HepG2 (cell line): ENCODE measurements at regions not wholly inside any gene's neighbourhood (a gene's known extent, or its start where the extent isn't known, plus 50 kb on each side); places are given as distances from the start of the nearest gene placed in this dataset.

Source experiments
- ATAC-seq: fragments of 200-7000 bp; cut with Tn5 transposase; 3 replicates; pipeline ENCODE4 v1.9.1; 2020; ENCODE audit warnings: mild to moderate bottlenecking, moderate library complexity
- BruUV-seq: library from RNA; stranded (reverse); fragments of 400-500 nt; replicated peaks from 2 replicates; lab custom pipeline; 2021; lab: Mats Ljungman, UMichigan
- CTCF ChIA-PET: fragments of 300-600 bp; formaldehyde crosslinking; extraction: SDS; loops from one replicate; lab custom pipeline; 2021; ENCODE audit warnings: low total read pairs, inconsistent platforms, low intra/inter-chr PET ratio; lab: Yijun Ruan, JAX
- POLR2A ChIA-PET: fragments of 350-600 bp; sonication (Branson Sonifier 250); formaldehyde crosslinking; loops from one replicate; lab custom pipeline; 2020; ENCODE audit warnings: antibody characterized with exemption, inconsistent platforms; lab: Yijun Ruan, JAX
- DNase-seq: peaks from one replicate; pipeline ENCODE4 v3.0.0-alpha.2; 2015; ENCODE audit warnings: low spot score
- FAIRE-seq: peaks from 3 replicates; lab custom pipeline; 2011; peaks lifted over from hg19 to GRCh38; lab: Jason Lieb, UNC
- H2AFZ ChIP-seq: one replicate; pipeline ENCODE4 v1.6.1; 2011; ENCODE audit warnings: low read length, inconsistent platforms
- H3K27ac ChIP-seq: fragments of 300-600 bp; 3 replicates; pipeline ENCODE4 v1.8.0; 2011; ENCODE audit warnings: mixed run types, mild to moderate bottlenecking, mixed read lengths, low read length, inconsistent platforms; ENCODE audit not compliant: insufficient read depth; ENCODE audit errors: extremely low read length
- H3K27me3 ChIP-seq, 2 experiments: fragments of 200-600 bp in 1 of 2; 2 replicates in 1 of 2; 3 replicates in 1 of 2; pipeline versions ENCODE4 v1.6.0 to v1.8.0; 2011; ENCODE audit warnings: low read length in 2 of 2, mild to moderate bottlenecking in 2 of 2, moderate library complexity in 2 of 2, inconsistent platforms in 1 of 2; ENCODE audit not compliant: insufficient read depth in 2 of 2, control insufficient read depth in 1 of 2
- H3K36me3 ChIP-seq, 2 experiments: fragments of 200-600 bp in 1 of 2; replicated peaks in 1 of 2; 2 replicates in 1 of 2; 3 replicates in 1 of 2; pipeline versions ENCODE4 v1.5.1 to v1.8.0; 2011; ENCODE audit warnings: low read length in 2 of 2, inconsistent platforms in 1 of 2; ENCODE audit not compliant: insufficient read depth in 2 of 2, control insufficient read depth in 1 of 2
- H3K4me1 ChIP-seq: 2 replicates; pipeline ENCODE4 v1.5.1; 2012; ENCODE audit warnings: low read length, inconsistent platforms; ENCODE audit not compliant: insufficient read depth
- H3K4me2 ChIP-seq: 2 replicates; pipeline ENCODE4 v1.6.0; 2011; ENCODE audit warnings: low read depth, low read length, inconsistent platforms
- H3K4me3 ChIP-seq, 3 experiments: fragments of 200-600 bp in 1 of 3; sonication (generic), shearing (Covaris generic) in 1 of 3; replicated peaks in 1 of 3; 2 replicates each; pipeline ENCODE4 v1.5.1; 2011 to 2016; ENCODE audit warnings: low read length in 3 of 3, inconsistent platforms in 2 of 3, low read depth in 2 of 3, mild to moderate bottlenecking in 2 of 3, control low read depth in 1 of 3, mixed read lengths in 1 of 3; ENCODE audit not compliant: insufficient read depth in 1 of 3
- H3K79me2 ChIP-seq: one replicate; pipeline ENCODE4 v1.6.1; 2011; ENCODE audit warnings: low read length, inconsistent platforms; ENCODE audit not compliant: insufficient read depth
- H3K9ac ChIP-seq: 2 replicates; pipeline ENCODE4 v1.6.0; 2011; ENCODE audit warnings: mild to moderate bottlenecking, low read depth, low read length, inconsistent platforms; ENCODE audit not compliant: insufficient read depth
- H3K9me3 ChIP-seq: 2 replicates; pipeline ENCODE4 v1.5.1; 2012; ENCODE audit warnings: mild to moderate bottlenecking, low read length
- H4K20me1 ChIP-seq: 2 replicates; pipeline ENCODE4 v1.6.0; 2011; ENCODE audit warnings: inconsistent platforms, mild to moderate bottlenecking, low read length, moderate library complexity; ENCODE audit not compliant: insufficient read depth
- EP300 ChIP-seq, 3 experiments: sonication (generic) in 1 of 3; formaldehyde crosslinking in 1 of 3; IDR thresholded peaks; 2 replicates each; pipeline versions ENCODE4 v1.5.1 to v1.6.1; 2011 to 2020; ENCODE audit warnings: low read depth in 2 of 3, low read length in 2 of 3, borderline replicate concordance in 1 of 3, improper control_type of control experiment in 1 of 3, mild to moderate bottlenecking in 1 of 3, missing genetic modification reagents in 1 of 3, moderate library complexity in 1 of 3
- GPN1 ChIP-seq: sonication (generic); formaldehyde crosslinking; IDR thresholded peaks from 2 replicates; pipeline ENCODE4 v1.5.1; 2020; ENCODE audit warnings: missing genetic modification reagents, borderline replicate concordance
- JUNB ChIP-seq: sonication (generic); formaldehyde crosslinking; IDR thresholded peaks from 2 replicates; pipeline ENCODE4 v1.8.0; 2022; ENCODE audit warnings: missing genetic modification reagents, mild to moderate bottlenecking, borderline replicate concordance
- KDM3A ChIP-seq: IDR thresholded peaks from 2 replicates; pipeline ENCODE4 v1.6.1; 2018; ENCODE audit warnings: low read depth, missing compliant biosample characterization
- KDM6A ChIP-seq: IDR thresholded peaks from 2 replicates; pipeline ENCODE4 v1.6.1; 2016; ENCODE audit warnings: low read depth
- MAFK ChIP-seq, 2 experiments: IDR thresholded peaks in 1 of 2; conservative IDR thresholded peaks in 1 of 2; 2 replicates each; pipeline ENCODE4 v1.6.1; 2011; ENCODE audit warnings: improper control_type of control experiment in 2 of 2, low read length in 2 of 2
- MEIS1 ChIP-seq: sonication (generic); formaldehyde crosslinking; IDR thresholded peaks from 2 replicates; pipeline ENCODE4 v1.9.0; 2021; ENCODE audit warnings: mild to moderate bottlenecking, missing genetic modification reagents, moderate library complexity, borderline replicate concordance
- MLLT10 ChIP-seq: sonication (generic); formaldehyde crosslinking; IDR thresholded peaks from 2 replicates; pipeline ENCODE4 v1.4.0; 2020; ENCODE audit warnings: missing genetic modification reagents
- NKX3-1 ChIP-seq: sonication (generic); formaldehyde crosslinking; IDR thresholded peaks from 2 replicates; pipeline ENCODE4 v1.5.0; 2020; ENCODE audit warnings: missing genetic modification reagents
- TP53 ChIP-seq: sonication (generic); formaldehyde crosslinking; conservative IDR thresholded peaks from 2 replicates; pipeline ENCODE4 v1.4.0; 2020; ENCODE audit warnings: missing genetic modification reagents
- ZC3H4 ChIP-seq: sonication (generic); formaldehyde crosslinking; IDR thresholded peaks from 2 replicates; pipeline ENCODE4 v1.4.0; 2020; ENCODE audit warnings: missing genetic modification reagents, borderline replicate concordance
- ZKSCAN1 ChIP-seq: fragments of 150-350 bp; IDR thresholded peaks from 2 replicates; pipeline ENCODE4 v1.6.1; 2014; ENCODE audit warnings: low read length
- ZNF33B ChIP-seq: sonication (generic); formaldehyde crosslinking; IDR thresholded peaks from 2 replicates; pipeline ENCODE4 v1.5.1; 2020; ENCODE audit warnings: mild to moderate bottlenecking, missing genetic modification reagents
- ZNF501 ChIP-seq: sonication (generic); formaldehyde crosslinking; IDR thresholded peaks from 2 replicates; pipeline ENCODE4 v1.5.1; 2020; ENCODE audit warnings: mild to moderate bottlenecking, moderate library complexity, missing genetic modification reagents
- ZNF569 ChIP-seq: sonication (generic); formaldehyde crosslinking; IDR thresholded peaks from 2 replicates; pipeline ENCODE4 v1.5.0; 2020; ENCODE audit warnings: mild to moderate bottlenecking, missing genetic modification reagents, moderate library complexity, borderline replicate concordance
- whole genome bisulfite sequencing: methylation state at CpG from one replicate; pipeline ENCODE4 v1.1.6; 2017; ENCODE audit warnings: low lambda C conversion rate; 5-methylcytosine and 5-hydroxymethylcytosine counted together
- in situ Hi-C: cut with HindIII; loops from 2 replicates; pipeline ENCODE4 v1.10.0; 2017; ENCODE audit warnings: low pct_unique_long_range_greater_than_20kb; ENCODE audit not compliant: extremely low pct_ligation_motif_present
- intact Hi-C: fragments of 100-400 bp; cut with micrococcal nuclease; formaldehyde crosslinking; loops from one replicate; pipeline ENCODE4 v1.10.0; 2022; ENCODE audit not compliant: unreplicated experiment
- TF ChIP-seq, protein P1 (sequence below): sonication (generic); formaldehyde crosslinking; IDR thresholded peaks from 2 replicates; pipeline ENCODE4 v1.4.0; 2020; ENCODE audit warnings: missing genetic modification reagents

DNA sequence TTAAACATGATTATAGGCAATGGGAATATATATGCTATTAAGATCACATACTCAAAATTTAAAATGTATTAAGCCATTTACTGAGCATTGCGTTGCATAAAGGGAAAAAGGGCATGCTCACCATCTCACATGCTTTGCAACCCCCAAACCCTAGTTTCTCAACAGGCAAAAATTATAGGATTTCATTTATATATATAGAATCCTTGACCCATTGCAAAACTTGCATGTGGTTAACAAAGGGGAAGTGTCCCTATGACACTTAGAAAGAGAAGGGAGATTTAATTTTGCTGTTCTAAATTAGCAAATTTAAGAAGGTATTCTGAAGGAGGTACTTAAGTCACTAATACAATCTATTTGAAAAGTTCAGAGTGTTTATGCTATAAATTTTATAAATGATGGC is 837.8 kb downstream of the DIPK2A start:
- POLR2A ChIA-PET: no interaction called here
- Histone ChIP-seq H3K9me3 (no peaks in the 10 kb centered on the region), H4K20me1 (no peaks in the 10 kb centered on the region), H3K9ac (no peak overlapping the region), H3K4me1 (no peaks in the 10 kb centered on the region), H3K79me2 (no peaks in the 10 kb centered on the region), H3K4me3 (no peak overlapping the region), H2AFZ (no peak overlapping the region), H3K27ac (no peak overlapping the region), H3K4me2 (no peak overlapping the region), H3K27me3 (no peaks in the 10 kb centered on the region), H3K36me3 (no peaks in the 10 kb centered on the region)
- no TSS peak for BruUV-seq
- 3% methylated on average over 1 of the region's 1 CpG for WGBS
- ATAC-seq: no peak
- in situ Hi-C loops (no loop called here), intact Hi-C loops (no loop called here)
- TF ChIP-seq ZNF569 (CRISPR knock-in tag) (no peak), ZC3H4 (CRISPR knock-in tag) (no peak), ZKSCAN1 (no peak), ZNF501 (no peak), ZNF33B (CRISPR knock-in tag) (no peak), MEIS1 (CRISPR knock-in tag) (no peak), MLLT10 (CRISPR knock-in tag) (no peak), JUNB (CRISPR knock-in tag) (no peak), EP300 (IDR thresholded peaks at IDR 0.05; ENCODE audit: low read depth in 2 of 2, low read length in 2 of 2) (no peak), EP300 (CRISPR knock-in tag; IDR thresholded peaks at IDR 0.05; ENCODE audit: borderline replicate concordance) (no peak), MAFK (conservative IDR thresholded peaks at IDR 0.05 in 1 of 2, IDR thresholded peaks at IDR 0.05 in 1 of 2; ENCODE audit: low read length in 2 of 2) (no peak), TP53 (CRISPR knock-in tag) (no peak), NKX3-1 (CRISPR knock-in tag) (no peak), KDM6A (CRISPR knock-in tag) (no peak), KDM3A (CRISPR knock-in tag) (no peak), GPN1 (CRISPR knock-in tag) (no peak)
- TF ChIP-seq, protein P1, sequence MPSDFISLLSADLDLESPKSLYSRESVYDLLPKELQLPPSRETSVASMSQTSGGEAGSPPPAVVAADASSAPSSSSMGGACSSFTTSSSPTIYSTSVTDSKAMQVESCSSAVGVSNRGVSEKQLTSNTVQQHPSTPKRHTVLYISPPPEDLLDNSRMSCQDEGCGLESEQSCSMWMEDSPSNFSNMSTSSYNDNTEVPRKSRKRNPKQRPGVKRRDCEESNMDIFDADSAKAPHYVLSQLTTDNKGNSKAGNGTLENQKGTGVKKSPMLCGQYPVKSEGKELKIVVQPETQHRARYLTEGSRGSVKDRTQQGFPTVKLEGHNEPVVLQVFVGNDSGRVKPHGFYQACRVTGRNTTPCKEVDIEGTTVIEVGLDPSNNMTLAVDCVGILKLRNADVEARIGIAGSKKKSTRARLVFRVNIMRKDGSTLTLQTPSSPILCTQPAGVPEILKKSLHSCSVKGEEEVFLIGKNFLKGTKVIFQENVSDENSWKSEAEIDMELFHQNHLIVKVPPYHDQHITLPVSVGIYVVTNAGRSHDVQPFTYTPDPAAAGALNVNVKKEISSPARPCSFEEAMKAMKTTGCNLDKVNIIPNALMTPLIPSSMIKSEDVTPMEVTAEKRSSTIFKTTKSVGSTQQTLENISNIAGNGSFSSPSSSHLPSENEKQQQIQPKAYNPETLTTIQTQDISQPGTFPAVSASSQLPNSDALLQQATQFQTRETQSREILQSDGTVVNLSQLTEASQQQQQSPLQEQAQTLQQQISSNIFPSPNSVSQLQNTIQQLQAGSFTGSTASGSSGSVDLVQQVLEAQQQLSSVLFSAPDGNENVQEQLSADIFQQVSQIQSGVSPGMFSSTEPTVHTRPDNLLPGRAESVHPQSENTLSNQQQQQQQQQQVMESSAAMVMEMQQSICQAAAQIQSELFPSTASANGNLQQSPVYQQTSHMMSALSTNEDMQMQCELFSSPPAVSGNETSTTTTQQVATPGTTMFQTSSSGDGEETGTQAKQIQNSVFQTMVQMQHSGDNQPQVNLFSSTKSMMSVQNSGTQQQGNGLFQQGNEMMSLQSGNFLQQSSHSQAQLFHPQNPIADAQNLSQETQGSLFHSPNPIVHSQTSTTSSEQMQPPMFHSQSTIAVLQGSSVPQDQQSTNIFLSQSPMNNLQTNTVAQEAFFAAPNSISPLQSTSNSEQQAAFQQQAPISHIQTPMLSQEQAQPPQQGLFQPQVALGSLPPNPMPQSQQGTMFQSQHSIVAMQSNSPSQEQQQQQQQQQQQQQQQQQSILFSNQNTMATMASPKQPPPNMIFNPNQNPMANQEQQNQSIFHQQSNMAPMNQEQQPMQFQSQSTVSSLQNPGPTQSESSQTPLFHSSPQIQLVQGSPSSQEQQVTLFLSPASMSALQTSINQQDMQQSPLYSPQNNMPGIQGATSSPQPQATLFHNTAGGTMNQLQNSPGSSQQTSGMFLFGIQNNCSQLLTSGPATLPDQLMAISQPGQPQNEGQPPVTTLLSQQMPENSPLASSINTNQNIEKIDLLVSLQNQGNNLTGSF (CRISPR knock-in tag): no peak
- no peak for FAIRE-seq
- CTCF ChIA-PET: no interaction called here
- no peak for DNase-seq
